HepG2 (cell line): ENCODE measurements at regions not wholly inside any gene's neighbourhood (a gene's known extent, or its start where the extent isn't known, plus 50 kb on each side); places are given as distances from the start of the nearest gene placed in this dataset.

Source experiments
- ATAC-seq: fragments of 200-7000 bp; cut with Tn5 transposase; 3 replicates; pipeline ENCODE4 v1.9.1; 2020; ENCODE audit warnings: mild to moderate bottlenecking, moderate library complexity
- BruUV-seq: library from RNA; stranded (reverse); fragments of 400-500 nt; replicated peaks from 2 replicates; lab custom pipeline; 2021; lab: Mats Ljungman, UMichigan
- CTCF ChIA-PET: fragments of 300-600 bp; formaldehyde crosslinking; extraction: SDS; loops from one replicate; lab custom pipeline; 2021; ENCODE audit warnings: low total read pairs, inconsistent platforms, low intra/inter-chr PET ratio; lab: Yijun Ruan, JAX
- POLR2A ChIA-PET: fragments of 350-600 bp; sonication (Branson Sonifier 250); formaldehyde crosslinking; loops from one replicate; lab custom pipeline; 2020; ENCODE audit warnings: antibody characterized with exemption, inconsistent platforms; lab: Yijun Ruan, JAX
- DNase-seq: peaks from one replicate; pipeline ENCODE4 v3.0.0-alpha.2; 2015; ENCODE audit warnings: low spot score
- FAIRE-seq: peaks from 3 replicates; lab custom pipeline; 2011; peaks lifted over from hg19 to GRCh38; lab: Jason Lieb, UNC
- H2AFZ ChIP-seq: one replicate; pipeline ENCODE4 v1.6.1; 2011; ENCODE audit warnings: low read length, inconsistent platforms
- H3K27ac ChIP-seq: fragments of 300-600 bp; 3 replicates; pipeline ENCODE4 v1.8.0; 2011; ENCODE audit warnings: mixed run types, mild to moderate bottlenecking, mixed read lengths, low read length, inconsistent platforms; ENCODE audit not compliant: insufficient read depth; ENCODE audit errors: extremely low read length
- H3K27me3 ChIP-seq, 2 experiments: fragments of 200-600 bp in 1 of 2; 2 replicates in 1 of 2; 3 replicates in 1 of 2; pipeline versions ENCODE4 v1.6.0 to v1.8.0; 2011; ENCODE audit warnings: low read length in 2 of 2, mild to moderate bottlenecking in 2 of 2, moderate library complexity in 2 of 2, inconsistent platforms in 1 of 2; ENCODE audit not compliant: insufficient read depth in 2 of 2, control insufficient read depth in 1 of 2
- H3K36me3 ChIP-seq, 2 experiments: fragments of 200-600 bp in 1 of 2; replicated peaks in 1 of 2; 2 replicates in 1 of 2; 3 replicates in 1 of 2; pipeline versions ENCODE4 v1.5.1 to v1.8.0; 2011; ENCODE audit warnings: low read length in 2 of 2, inconsistent platforms in 1 of 2; ENCODE audit not compliant: insufficient read depth in 2 of 2, control insufficient read depth in 1 of 2
- H3K4me1 ChIP-seq: 2 replicates; pipeline ENCODE4 v1.5.1; 2012; ENCODE audit warnings: low read length, inconsistent platforms; ENCODE audit not compliant: insufficient read depth
- H3K4me2 ChIP-seq: 2 replicates; pipeline ENCODE4 v1.6.0; 2011; ENCODE audit warnings: low read depth, low read length, inconsistent platforms
- H3K4me3 ChIP-seq, 3 experiments: fragments of 200-600 bp in 1 of 3; sonication (generic), shearing (Covaris generic) in 1 of 3; replicated peaks in 1 of 3; 2 replicates each; pipeline ENCODE4 v1.5.1; 2011 to 2016; ENCODE audit warnings: low read length in 3 of 3, inconsistent platforms in 2 of 3, low read depth in 2 of 3, mild to moderate bottlenecking in 2 of 3, control low read depth in 1 of 3, mixed read lengths in 1 of 3; ENCODE audit not compliant: insufficient read depth in 1 of 3
- H3K79me2 ChIP-seq: one replicate; pipeline ENCODE4 v1.6.1; 2011; ENCODE audit warnings: low read length, inconsistent platforms; ENCODE audit not compliant: insufficient read depth
- H3K9ac ChIP-seq: 2 replicates; pipeline ENCODE4 v1.6.0; 2011; ENCODE audit warnings: mild to moderate bottlenecking, low read depth, low read length, inconsistent platforms; ENCODE audit not compliant: insufficient read depth
- H3K9me3 ChIP-seq: 2 replicates; pipeline ENCODE4 v1.5.1; 2012; ENCODE audit warnings: mild to moderate bottlenecking, low read length
- H4K20me1 ChIP-seq: 2 replicates; pipeline ENCODE4 v1.6.0; 2011; ENCODE audit warnings: inconsistent platforms, mild to moderate bottlenecking, low read length, moderate library complexity; ENCODE audit not compliant: insufficient read depth
- CCDC6 ChIP-seq: sonication (generic); formaldehyde crosslinking; IDR thresholded peaks from 2 replicates; pipeline ENCODE4 v1.8.1; 2022; ENCODE audit warnings: mild to moderate bottlenecking, missing genetic modification reagents, moderate library complexity
- EED ChIP-seq: sonication (generic); formaldehyde crosslinking; IDR thresholded peaks from 2 replicates; pipeline ENCODE4 v1.5.0; 2020; ENCODE audit warnings: mild to moderate bottlenecking, missing genetic modification reagents
- FOXO1 ChIP-seq: sonication (generic); formaldehyde crosslinking; IDR thresholded peaks from 2 replicates; pipeline ENCODE4 v1.4.0; 2020; ENCODE audit warnings: missing genetic modification reagents
- HCFC1 ChIP-seq: fragments of 150-350 bp; IDR thresholded peaks from 2 replicates; pipeline ENCODE4 v1.6.1; 2014; ENCODE audit warnings: low read depth, low read length
- JDP2 ChIP-seq: sonication (generic); formaldehyde crosslinking; IDR thresholded peaks from 2 replicates; pipeline ENCODE4 v1.8.1; 2022; ENCODE audit warnings: missing genetic modification reagents, borderline replicate concordance
- MXD1 ChIP-seq: sonication (generic); formaldehyde crosslinking; IDR thresholded peaks from 2 replicates; pipeline ENCODE4 v1.4.0; 2020; ENCODE audit warnings: mild to moderate bottlenecking, missing genetic modification reagents
- NFKB2 ChIP-seq: sonication (generic); formaldehyde crosslinking; IDR thresholded peaks from 2 replicates; pipeline ENCODE4 v1.4.0; 2020; ENCODE audit warnings: missing genetic modification reagents, borderline replicate concordance
- SMARCC2 ChIP-seq: fragments of 450-650 bp; IDR thresholded peaks from 2 replicates; pipeline ENCODE4 v1.6.1; 2017; ENCODE audit warnings: antibody characterized with exemption, mild to moderate bottlenecking
- WIZ ChIP-seq: sonication (generic); formaldehyde crosslinking; IDR thresholded peaks from 2 replicates; pipeline ENCODE4 v1.5.1; 2020; ENCODE audit warnings: mild to moderate bottlenecking, missing genetic modification reagents
- ZNF432 ChIP-seq: sonication (generic); formaldehyde crosslinking; IDR thresholded peaks from 2 replicates; pipeline ENCODE4 v1.5.0; 2020; ENCODE audit warnings: missing genetic modification reagents, mild to moderate bottlenecking, borderline replicate concordance
- ZNF550 ChIP-seq: sonication (generic); formaldehyde crosslinking; IDR thresholded peaks from 2 replicates; pipeline ENCODE4 v1.4.0; 2020; ENCODE audit warnings: mild to moderate bottlenecking, missing genetic modification reagents, borderline replicate concordance
- in situ Hi-C: cut with HindIII; loops from 2 replicates; pipeline ENCODE4 v1.10.0; 2017; ENCODE audit warnings: low pct_unique_long_range_greater_than_20kb; ENCODE audit not compliant: extremely low pct_ligation_motif_present
- intact Hi-C: fragments of 100-400 bp; cut with micrococcal nuclease; formaldehyde crosslinking; loops from one replicate; pipeline ENCODE4 v1.10.0; 2022; ENCODE audit not compliant: unreplicated experiment
- TF ChIP-seq, protein P1 (sequence below): sonication (generic); formaldehyde crosslinking; IDR thresholded peaks from 2 replicates; pipeline ENCODE4 v1.5.0; 2020; ENCODE audit warnings: missing genetic modification reagents, mild to moderate bottlenecking, borderline replicate concordance

GRCh38 chr15:66857694-66858093, 155.7 kb downstream of the SMAD6 start:
- intact Hi-C loops: no loop called here
- Histone ChIP-seq H3K79me2 (no peaks in the 10 kb centered on the region), H3K4me3 (no peak overlapping the region), H3K27me3 (peaks cover 2 to 6% of the 10 kb centered on the region in 2 experiments; a peak in 3 of 5 replicates), H3K4me2 (no peak overlapping the region), H3K36me3 (no peaks in the 10 kb centered on the region), H3K4me1 (peaks cover 11% of the 10 kb centered on the region), H2AFZ (no peak overlapping the region), H3K9ac (no peak overlapping the region), H3K9me3 (no peaks in the 10 kb centered on the region), H3K27ac (no peak overlapping the region), H4K20me1 (no peaks in the 10 kb centered on the region)
- DNase-seq (no peak), ATAC-seq (no peak), FAIRE-seq (no peak)
- POLR2A ChIA-PET: no interaction called here
- in situ Hi-C loops: no loop called here
- BruUV-seq: no TSS peak
- CTCF ChIA-PET: no interaction called here
- TF ChIP-seq HCFC1 (no peak), FOXO1 (no peak), ZNF550 (CRISPR knock-in tag) (no peak), NFKB2 (CRISPR knock-in tag) (no peak), CCDC6 (no peak), WIZ (CRISPR knock-in tag) (no peak), JDP2 (CRISPR knock-in tag) (no peak), SMARCC2 (no peak), ZNF432 (CRISPR knock-in tag) (no peak), MXD1 (CRISPR knock-in tag) (no peak), EED (CRISPR knock-in tag) (no peak)
- TF ChIP-seq, protein P1, sequence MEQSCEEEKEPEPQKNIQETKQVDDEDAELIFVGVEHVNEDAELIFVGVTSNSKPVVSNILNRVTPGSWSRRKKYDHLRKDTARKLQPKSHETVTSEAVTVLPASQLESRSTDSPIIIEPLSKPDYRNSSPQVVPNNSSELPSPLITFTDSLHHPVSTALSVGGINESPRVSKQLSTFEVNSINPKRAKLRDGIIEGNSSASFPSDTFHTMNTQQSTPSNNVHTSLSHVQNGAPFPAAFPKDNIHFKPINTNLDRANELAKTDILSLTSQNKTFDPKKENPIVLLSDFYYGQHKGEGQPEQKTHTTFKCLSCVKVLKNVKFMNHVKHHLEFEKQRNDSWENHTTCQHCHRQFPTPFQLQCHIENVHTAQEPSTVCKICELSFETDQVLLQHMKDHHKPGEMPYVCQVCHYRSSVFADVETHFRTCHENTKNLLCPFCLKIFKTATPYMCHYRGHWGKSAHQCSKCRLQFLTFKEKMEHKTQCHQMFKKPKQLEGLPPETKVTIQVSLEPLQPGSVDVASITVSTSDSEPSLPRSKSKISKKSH (CRISPR knock-in tag): no peak
